IPS-18a (cell line): ENCODE measurements at regions not wholly inside any gene's neighbourhood (a gene's known extent, or its start where the extent isn't known, plus 50 kb on each side); places are given as distances from the start of the nearest gene placed in this dataset.

Experiments
- H3K27ac ChIP-seq: one replicate; pipeline ENCODE4 v1.5.1; 2013; ENCODE audit warnings: low read length
- H3K27me3 ChIP-seq: one replicate; pipeline ENCODE4 v1.6.1; 2013; ENCODE audit warnings: mild to moderate bottlenecking, low read length; ENCODE audit not compliant: control insufficient read depth, insufficient read depth
- H3K36me3 ChIP-seq: one replicate; pipeline ENCODE4 v1.6.1; 2013; ENCODE audit warnings: low read depth, low read length; ENCODE audit not compliant: control insufficient read depth
- H3K4me1 ChIP-seq: one replicate; pipeline ENCODE4 v1.6.1; 2013; ENCODE audit warnings: low read depth, low read length; ENCODE audit not compliant: control insufficient read depth
- H3K4me3 ChIP-seq: one replicate; pipeline ENCODE4 v1.5.1; 2013; ENCODE audit warnings: low read length
- H3K9ac ChIP-seq: one replicate; pipeline ENCODE4 v1.6.1; 2013; ENCODE audit warnings: mild to moderate bottlenecking, low read length, moderate library complexity
- H3K9me3 ChIP-seq: one replicate; pipeline ENCODE4 v1.6.1; 2013; ENCODE audit warnings: low read depth, low read length; ENCODE audit not compliant: control insufficient read depth

- no peaks in the 10 kb centered on the region for H3K27me3 ChIP-seq
- H3K4me1 ChIP-seq: peaks cover 5% of the 10 kb centered on the region
These were observed 133.4 kb upstream of the GPC1 start for GRCh38 chr2:240302041-240302440.

GRCh38 chr2:240302933-240303595, 132.4 kb upstream of the GPC1 start:
- Histone ChIP-seq H3K4me3 (no peak overlapping the region), H3K27ac (no peak overlapping the region), H3K36me3 (no peaks in the 10 kb centered on the region), H3K27me3 (no peaks in the 10 kb centered on the region), H3K9me3 (no peaks in the 10 kb centered on the region), H3K4me1 (peaks cover 5% of the 10 kb centered on the region), H3K9ac (no peak overlapping the region)

More at GRCh38 chr2:240302041-240302440, 133.4 kb upstream of the GPC1 start:
- no peak overlapping the region for H3K27ac ChIP-seq
- no peak overlapping the region for H3K4me3 ChIP-seq
- H3K9me3 ChIP-seq: no peaks in the 10 kb centered on the region
- no peaks in the 10 kb centered on the region for H3K36me3 ChIP-seq
- no peak overlapping the region for H3K9ac ChIP-seq

- Histone ChIP-seq H3K27me3 (no peaks in the 10 kb centered on the region), H3K4me1 (peaks cover 5% of the 10 kb centered on the region), H3K27ac (no peak overlapping the region), H3K36me3 (no peaks in the 10 kb centered on the region), H3K9me3 (no peaks in the 10 kb centered on the region), H3K9ac (no peak overlapping the region), H3K4me3 (no peak overlapping the region)
These were observed 131.3 kb upstream of the GPC1 start for GRCh38 chr2:240303896-240304745.

- H3K9me3 ChIP-seq: no peaks in the 10 kb centered on the region
- no peaks in the 10 kb centered on the region for H3K27me3 ChIP-seq
- H3K36me3 ChIP-seq: no peaks in the 10 kb centered on the region
- H3K4me3 ChIP-seq: no peak overlapping the region
- peaks cover 5% of the 10 kb centered on the region for H3K4me1 ChIP-seq
- no peak overlapping the region for H3K27ac ChIP-seq
- no peak overlapping the region for H3K9ac ChIP-seq
These were observed 130.7 kb upstream of the GPC1 start for GRCh38 chr2:240304746-240305161.

GRCh38 chr2:240305369-240305962, 130.0 kb upstream of the GPC1 start:
- Histone ChIP-seq H3K27me3 (no peaks in the 10 kb centered on the region), H3K4me3 (no peak overlapping the region), H3K4me1 (peaks cover 5% of the 10 kb centered on the region), H3K9me3 (no peaks in the 10 kb centered on the region), H3K27ac (no peak overlapping the region), H3K9ac (no peak overlapping the region), H3K36me3 (no peaks in the 10 kb centered on the region)

- no peak overlapping the region for H3K9ac ChIP-seq
- H3K27ac ChIP-seq: no peak overlapping the region
- H3K4me3 ChIP-seq: no peak overlapping the region
- H3K9me3 ChIP-seq: no peaks in the 10 kb centered on the region
- no peaks in the 10 kb centered on the region for H3K36me3 ChIP-seq
- H3K4me1 ChIP-seq: peaks cover 5% of the 10 kb centered on the region
- H3K27me3 ChIP-seq: no peaks in the 10 kb centered on the region
These were observed 129.3 kb upstream of the GPC1 start for GRCh38 chr2:240306185-240306584.

- Histone ChIP-seq H3K4me3 (no peak overlapping the region), H3K4me1 (peaks cover 5% of the 10 kb centered on the region), H3K36me3 (no peaks in the 10 kb centered on the region), H3K9ac (no peak overlapping the region), H3K27ac (no peak overlapping the region), H3K27me3 (no peaks in the 10 kb centered on the region), H3K9me3 (no peaks in the 10 kb centered on the region)
These were observed 127.3 kb upstream of the GPC1 start for GRCh38 chr2:240308111-240308651.

GRCh38 chr2:240309214-240309613, 126.2 kb upstream of the GPC1 start:
- no peak overlapping the region for H3K4me3 ChIP-seq
- H3K4me1 ChIP-seq: peaks cover 5% of the 10 kb centered on the region
- no peaks in the 10 kb centered on the region for H3K9me3 ChIP-seq
- no peak overlapping the region for H3K27ac ChIP-seq
- H3K36me3 ChIP-seq: no peaks in the 10 kb centered on the region
- no peak overlapping the region for H3K9ac ChIP-seq
- H3K27me3 ChIP-seq: no peaks in the 10 kb centered on the region

GRCh38 chr2:240310201-240310600, 125.3 kb upstream of the GPC1 start:
- Histone ChIP-seq H3K27ac (no peak overlapping the region), H3K4me3 (no peak overlapping the region), H3K36me3 (no peaks in the 10 kb centered on the region), H3K4me1 (peaks cover 4% of the 10 kb centered on the region), H3K27me3 (no peaks in the 10 kb centered on the region), H3K9ac (no peak overlapping the region), H3K9me3 (no peaks in the 10 kb centered on the region)

GRCh38 chr2:240310645-240311044, 124.8 kb upstream of the GPC1 start:
- Histone ChIP-seq H3K27ac (no peak overlapping the region), H3K9ac (no peak overlapping the region), H3K4me3 (no peak overlapping the region), H3K36me3 (no peaks in the 10 kb centered on the region), H3K4me1 (no peaks in the 10 kb centered on the region), H3K9me3 (no peaks in the 10 kb centered on the region), H3K27me3 (no peaks in the 10 kb centered on the region)

- Histone ChIP-seq H3K9ac (no peak overlapping the region), H3K27ac (no peak overlapping the region), H3K9me3 (no peaks in the 10 kb centered on the region), H3K4me3 (no peak overlapping the region), H3K4me1 (no peaks in the 10 kb centered on the region), H3K36me3 (no peaks in the 10 kb centered on the region), H3K27me3 (no peaks in the 10 kb centered on the region)
These were observed 123.6 kb upstream of the GPC1 start for GRCh38 chr2:240311821-240312220.
